NOMO-1 treated with DMSO at 0.1 percent for 48 hours (cell line): ENCODE measurements at regions not wholly inside any gene's neighbourhood (a gene's known extent, or its start where the extent isn't known, plus 50 kb on each side); places are given as distances from the start of the nearest gene placed in this dataset.
A peak's percentile ranks its signal among the peaks of the same experiment; 100 is the strongest.

ENCODE experiments used
- DNase-seq: peaks from one replicate; lab custom pipeline; 2025; ENCODE audit not compliant: unreplicated experiment; lab: John Stamatoyannopoulos, UW

- no peak for DNase-seq
Measured at GRCh38 chr2:16615687-16616615, 49.7 kb downstream of the CYRIA start.

- no peak for DNase-seq
Measured at GRCh38 chr2:16615246-16615645, 50.4 kb downstream of the CYRIA start.

GRCh38 chr2:16614314-16614860 is 51.2 kb downstream of the CYRIA start:
- no peak for DNase-seq

- peak; percentile 58 for DNase-seq
Measured at GRCh38 chr2:16613539-16614011, 52.1 kb downstream of the CYRIA start.

GRCh38 chr2:16612490-16612889 is 53.1 kb downstream of the CYRIA start:
- no peak for DNase-seq

GRCh38 chr2:16609786-16610185 is 55.8 kb downstream of the CYRIA start:
- DNase-seq = no peak

GRCh38 chr2:16608661-16609643 is 56.7 kb downstream of the CYRIA start:
- DNase-seq = peak; percentile 69

- no peak for DNase-seq
Measured at GRCh38 chr2:16607301-16607700, 58.3 kb downstream of the CYRIA start.

- DNase-seq = no peak
Measured at GRCh38 chr2:16604236-16604635, 61.4 kb downstream of the CYRIA start.

GRCh38 chr2:16591370-16591933 is 74.2 kb downstream of the CYRIA start:
- DNase-seq = no peak

- DNase-seq = no peak
Measured at GRCh38 chr2:16589465-16589864, 76.2 kb downstream of the CYRIA start.

- no peak for DNase-seq
Measured at GRCh38 chr2:16588565-16588964, 77.1 kb downstream of the CYRIA start.

- DNase-seq = no peak
Measured at GRCh38 chr2:16587601-16588000, 78.0 kb downstream of the CYRIA start.

- peak; percentile 60 for DNase-seq
Measured at GRCh38 chr2:16584824-16585540, 80.7 kb downstream of the CYRIA start.

- no peak for DNase-seq
Measured at GRCh38 chr2:16584084-16584483, 81.5 kb downstream of the CYRIA start.

- no peak for DNase-seq
Measured at GRCh38 chr2:16581241-16581640, 84.4 kb downstream of the CYRIA start.

GRCh38 chr2:16578081-16578480 is 87.6 kb downstream of the CYRIA start:
- no peak for DNase-seq

GRCh38 chr2:16570516-16570915 is 95.1 kb downstream of the CYRIA start:
- DNase-seq = no peak

- DNase-seq = no peak
Measured at GRCh38 chr2:16568998-16569784, 96.4 kb downstream of the CYRIA start.
